Mesendoderm (in vitro differentiated cells): ENCODE measurements at regions not wholly inside any gene's neighbourhood (a gene's known extent, or its start where the extent isn't known, plus 50 kb on each side); places are given as distances from the start of the nearest gene placed in this dataset.

ENCODE experiments used
- DNase-seq: peaks from one replicate; pipeline ENCODE4 v3.0.0; 2013
- H2AK5ac ChIP-seq: 2 replicates; pipeline ENCODE4 v1.6.1; 2013; ENCODE audit warnings: low read length, inconsistent platforms
- H2BK120ac ChIP-seq: 2 replicates; pipeline ENCODE4 v1.6.1; 2013; ENCODE audit warnings: low read depth, mild to moderate bottlenecking, low read length, moderate library complexity, mixed read lengths
- H2BK15ac ChIP-seq: replicated peaks from 2 replicates; pipeline ENCODE4 v1.6.1; 2013; ENCODE audit warnings: low read depth, mild to moderate bottlenecking, moderate library complexity
- H2BK5ac ChIP-seq: 2 replicates; pipeline ENCODE4 v1.6.1; 2013; ENCODE audit warnings: low read length, inconsistent platforms
- H3K18ac ChIP-seq: 2 replicates; pipeline ENCODE4 v1.6.1; 2013; ENCODE audit warnings: mild to moderate bottlenecking, low read length, mixed read lengths
- H3K23ac ChIP-seq: one replicate; pipeline ENCODE4 v1.6.1; 2013; ENCODE audit warnings: low read length
- H3K27ac ChIP-seq: 2 replicates; pipeline ENCODE4 v1.5.1; 2013; ENCODE audit warnings: low read depth, mild to moderate bottlenecking, inconsistent platforms, low read length, moderate library complexity
- H3K27me3 ChIP-seq: 2 replicates; pipeline ENCODE4 v1.6.1; 2013; ENCODE audit warnings: low read length, control low read depth, mild to moderate bottlenecking, inconsistent platforms; ENCODE audit not compliant: insufficient read depth, poor library complexity
- H3K36me3 ChIP-seq: 2 replicates; pipeline ENCODE4 v1.6.1; 2013; ENCODE audit warnings: low read length, inconsistent platforms; ENCODE audit not compliant: control insufficient read depth, insufficient read depth
- H3K4ac ChIP-seq: one replicate; pipeline ENCODE4 v1.6.1; 2013; ENCODE audit warnings: low read depth, mild to moderate bottlenecking, low read length, moderate library complexity
- H3K4me1 ChIP-seq: 2 replicates; pipeline ENCODE4 v1.6.1; 2013; ENCODE audit warnings: low read depth, low read length, inconsistent platforms; ENCODE audit not compliant: control insufficient read depth
- H3K4me2 ChIP-seq: 2 replicates; pipeline ENCODE4 v1.6.1; 2013; ENCODE audit warnings: low read length
- H3K4me3 ChIP-seq: 2 replicates; pipeline ENCODE4 v1.5.1; 2013; ENCODE audit warnings: mild to moderate bottlenecking, low read length
- H3K56ac ChIP-seq: one replicate; pipeline ENCODE4 v1.6.1; 2013; ENCODE audit warnings: low read length
- H3K79me1 ChIP-seq: 2 replicates; pipeline ENCODE4 v1.6.1; 2013; ENCODE audit warnings: low read length, inconsistent platforms
- H3K79me2 ChIP-seq: 2 replicates; pipeline ENCODE4 v1.6.1; 2013; ENCODE audit warnings: mild to moderate bottlenecking, low read length; ENCODE audit not compliant: control insufficient read depth, insufficient read depth
- H3K9ac ChIP-seq: 2 replicates; pipeline ENCODE4 v1.6.1; 2013; ENCODE audit warnings: low read length, inconsistent platforms
- H4K5ac ChIP-seq: one replicate; pipeline ENCODE4 v1.6.1; 2013; ENCODE audit warnings: low read length
- H4K8ac ChIP-seq: one replicate; pipeline ENCODE4 v1.6.1; 2013; ENCODE audit warnings: low read depth, mild to moderate bottlenecking, control low read depth, low read length, moderate library complexity
- WGBS: extraction: QIAGEN DNeasy Blood & Tissue Kit; methylation state at CpG from one replicate; pipeline ENCODE4 v1.1.7; 2013; ENCODE audit warnings: low lambda C conversion rate, missing lambda C conversion rate; ENCODE audit not compliant: insufficient coverage; ENCODE audit errors: extremely low coverage; 5-methylcytosine and 5-hydroxymethylcytosine counted together

DNA sequence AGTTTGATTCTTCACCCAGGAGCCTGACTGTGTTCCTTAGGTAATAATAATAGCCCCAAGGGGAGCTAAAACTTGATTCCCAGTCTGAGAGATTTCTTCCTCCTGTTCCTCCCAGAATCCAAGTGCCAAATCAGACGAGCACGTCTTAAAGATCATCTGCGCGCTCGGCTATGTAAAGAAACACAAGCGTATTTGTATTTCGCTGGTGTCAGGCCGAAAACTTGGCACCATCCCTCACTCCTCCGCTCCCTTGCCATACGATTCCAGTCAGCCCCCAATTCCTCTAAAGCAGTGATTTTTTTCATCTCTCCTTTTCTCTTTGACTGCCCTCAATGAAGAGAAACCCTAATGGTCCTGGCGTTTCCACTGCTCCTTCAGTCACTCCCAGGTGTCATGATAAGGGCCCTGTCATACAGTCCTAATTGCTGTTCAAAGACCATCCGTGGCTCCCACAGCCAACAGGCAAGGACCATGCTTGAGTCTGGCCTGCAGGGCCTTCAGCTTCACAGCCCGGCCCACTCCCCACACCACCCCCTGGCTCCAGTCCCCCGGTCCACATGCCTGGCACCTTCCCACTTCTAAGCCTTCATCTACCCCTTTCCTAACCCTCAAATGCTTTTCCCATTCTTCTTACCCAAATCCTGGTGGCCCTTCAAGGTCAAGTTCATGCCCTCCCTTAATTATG, 130.8 kb upstream of the ID2 start:
- Histone ChIP-seq H3K18ac (no peak overlapping the region), H3K56ac (no peak overlapping the region), H3K23ac (no peak overlapping the region), H3K79me1 (no peaks in the 10 kb centered on the region), H2BK15ac (no peak overlapping the region), H3K4ac (no peak overlapping the region), H2AK5ac (no peak overlapping the region), H4K5ac (no peak overlapping the region), H2BK5ac (no peak overlapping the region), H4K8ac (no peak overlapping the region), H3K27me3 (no peaks in the 10 kb centered on the region), H3K4me3 (no peak overlapping the region), H3K27ac (no peak overlapping the region), H3K79me2 (no peaks in the 10 kb centered on the region), H3K4me2 (no peak overlapping the region), H3K36me3 (no peaks in the 10 kb centered on the region), H3K4me1 (no peaks in the 10 kb centered on the region), H2BK120ac (no peak overlapping the region), H3K9ac (no peak overlapping the region)
- no CpG with 5 or more reads among the region's 14 CpGs for WGBS
- no peak for DNase-seq

DNA sequence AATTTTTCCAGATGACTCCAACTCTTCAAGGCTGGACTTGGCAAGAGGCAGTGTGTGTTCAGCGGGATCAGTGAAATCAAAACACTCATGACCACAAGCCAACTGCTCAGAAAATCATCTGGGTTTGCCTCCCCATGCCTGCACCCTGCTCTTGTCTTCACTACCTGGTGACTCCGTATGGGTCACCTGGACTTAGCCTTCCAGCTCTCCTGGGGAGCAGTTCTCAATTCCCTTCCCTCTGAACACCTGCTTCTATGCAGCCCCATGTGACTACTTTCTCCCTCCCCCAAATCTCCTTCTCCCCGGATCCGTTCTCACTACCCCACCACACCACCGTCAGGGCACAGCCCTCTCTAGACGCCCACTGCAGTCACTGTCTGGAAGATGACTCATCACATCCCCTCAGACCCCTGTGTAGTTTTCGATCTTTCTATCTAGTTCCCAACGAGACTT, 130.2 kb upstream of the ID2 start:
- no peak overlapping the region for H3K27ac ChIP-seq
- no peak overlapping the region for H3K18ac ChIP-seq
- no CpG with 5 or more reads among the region's 8 CpGs for WGBS
- no peak overlapping the region for H2BK5ac ChIP-seq
- no peak overlapping the region for H4K8ac ChIP-seq
- no peaks in the 10 kb centered on the region for H3K79me2 ChIP-seq
- no peak overlapping the region for H2BK120ac ChIP-seq
- no peaks in the 10 kb centered on the region for H3K36me3 ChIP-seq
- H3K79me1 ChIP-seq: no peaks in the 10 kb centered on the region
- no peak overlapping the region for H3K9ac ChIP-seq
- no peak for DNase-seq
- no peak overlapping the region for H3K4ac ChIP-seq
- H4K5ac ChIP-seq: no peak overlapping the region
- no peak overlapping the region for H2BK15ac ChIP-seq
- no peak overlapping the region for H3K56ac ChIP-seq
- H3K4me3 ChIP-seq: no peak overlapping the region
- H3K4me2 ChIP-seq: no peak overlapping the region
- peak overlapping the region; percentile 6 for H2AK5ac ChIP-seq
- no peak overlapping the region for H3K23ac ChIP-seq
- H3K4me1 ChIP-seq: no peaks in the 10 kb centered on the region
- H3K27me3 ChIP-seq: no peaks in the 10 kb centered on the region

DNA sequence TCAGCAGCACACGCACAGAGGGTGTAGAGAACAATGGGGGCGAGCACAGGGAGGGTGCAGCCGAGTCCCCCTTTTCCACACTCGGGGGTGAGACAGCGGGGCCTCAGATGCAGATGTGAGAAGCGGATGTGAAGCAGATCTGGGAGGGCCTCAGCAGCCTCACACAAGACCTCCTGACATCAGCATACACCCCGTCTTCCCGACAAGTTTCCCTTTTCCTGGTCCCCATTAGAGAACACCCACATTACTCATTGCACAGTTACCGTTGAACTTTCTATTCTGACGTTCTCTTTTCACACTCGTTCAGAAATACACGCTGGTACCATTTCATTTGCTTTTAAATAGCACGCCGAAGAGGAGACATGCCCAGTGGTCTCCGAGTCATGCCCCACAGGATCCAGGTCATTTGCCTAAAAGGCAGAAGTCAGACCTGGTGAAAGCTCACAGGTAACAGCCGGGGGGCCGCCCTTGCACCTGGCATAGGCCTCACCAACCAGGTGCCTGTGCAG, 129.5 kb upstream of the ID2 start:
- no peak overlapping the region for H3K9ac ChIP-seq
- WGBS: no CpG with 5 or more reads among the region's 17 CpGs
- H2AK5ac ChIP-seq: no peak overlapping the region
- no peak overlapping the region for H4K5ac ChIP-seq
- DNase-seq: no peak
- H2BK5ac ChIP-seq: no peak overlapping the region
- H2BK15ac ChIP-seq: no peak overlapping the region
- no peaks in the 10 kb centered on the region for H3K36me3 ChIP-seq
- H3K79me2 ChIP-seq: no peaks in the 10 kb centered on the region
- H2BK120ac ChIP-seq: no peak overlapping the region
- H3K4ac ChIP-seq: no peak overlapping the region
- no peak overlapping the region for H3K18ac ChIP-seq
- no peak overlapping the region for H3K27ac ChIP-seq
- no peaks in the 10 kb centered on the region for H3K4me1 ChIP-seq
- no peak overlapping the region for H3K4me3 ChIP-seq
- no peak overlapping the region for H3K56ac ChIP-seq
- H3K4me2 ChIP-seq: no peak overlapping the region
- no peaks in the 10 kb centered on the region for H3K27me3 ChIP-seq
- no peaks in the 10 kb centered on the region for H3K79me1 ChIP-seq
- no peak overlapping the region for H4K8ac ChIP-seq
- no peak overlapping the region for H3K23ac ChIP-seq

DNA sequence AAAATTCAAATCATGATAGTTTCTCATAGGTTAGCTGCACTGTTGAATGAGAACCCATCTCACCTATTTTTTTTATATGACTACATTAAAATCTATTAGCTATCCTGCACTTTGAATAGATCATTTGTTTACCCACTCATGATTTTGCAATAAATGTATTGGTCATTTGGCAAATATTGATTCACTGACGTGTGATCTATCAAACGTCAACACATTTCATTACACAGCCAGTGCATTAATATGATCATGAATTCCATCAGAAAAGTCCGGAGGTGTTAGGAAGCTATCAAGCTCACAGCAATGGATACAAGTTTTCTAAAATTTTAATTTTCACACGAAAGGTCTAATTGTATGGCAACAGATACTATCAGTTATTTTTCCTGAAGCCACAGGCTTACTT, 128.2 kb upstream of the ID2 start:
- Histone ChIP-seq H2BK15ac (no peak overlapping the region), H3K79me1 (no peaks in the 10 kb centered on the region), H3K18ac (no peak overlapping the region), H3K79me2 (no peaks in the 10 kb centered on the region), H3K4ac (no peak overlapping the region), H3K4me3 (no peak overlapping the region), H4K8ac (no peak overlapping the region), H3K4me2 (no peak overlapping the region), H3K27me3 (no peaks in the 10 kb centered on the region), H3K36me3 (no peaks in the 10 kb centered on the region), H2AK5ac (no peak overlapping the region), H3K9ac (no peak overlapping the region), H3K4me1 (no peaks in the 10 kb centered on the region), H2BK120ac (no peak overlapping the region), H3K23ac (no peak overlapping the region), H4K5ac (no peak overlapping the region), H2BK5ac (no peak overlapping the region), H3K27ac (no peak overlapping the region), H3K56ac (no peak overlapping the region)
- WGBS: no CpG with 5 or more reads among the region's 4 CpGs
- no peak for DNase-seq

GRCh38 chr2:8554296-8554806, 127.5 kb upstream of the ID2 start:
- no CpG with 5 or more reads among the region's 9 CpGs for WGBS
- H4K5ac ChIP-seq: no peak overlapping the region

DNA sequence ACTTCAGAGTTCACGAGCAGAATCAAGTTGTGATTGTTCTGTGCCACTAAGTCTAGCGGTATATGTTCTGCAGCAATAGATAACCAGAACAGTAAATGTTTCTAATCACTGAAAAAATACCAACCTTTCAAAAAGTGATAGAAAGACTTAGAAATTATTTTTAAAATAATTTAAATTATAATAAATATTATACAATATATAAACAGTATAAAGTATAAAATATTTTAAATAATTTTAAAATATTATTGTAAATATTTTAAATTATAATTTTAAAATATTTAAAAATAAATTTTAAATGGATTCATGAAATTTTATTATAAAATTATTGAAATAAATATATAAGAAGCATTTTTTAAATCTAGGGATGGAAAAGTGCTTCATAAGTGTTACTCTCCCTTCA, 126.3 kb upstream of the ID2 start:
- no CpG with 5 or more reads among the region's 2 CpGs for whole genome bisulfite sequencing

More at GRCh38 chr2:8554296-8554806, 127.5 kb upstream of the ID2 start:
- no peak overlapping the region for H2BK5ac ChIP-seq
- no peaks in the 10 kb centered on the region for H3K36me3 ChIP-seq
- H2BK15ac ChIP-seq: no peak overlapping the region
- H3K27me3 ChIP-seq: no peaks in the 10 kb centered on the region
- no peak overlapping the region for H3K4ac ChIP-seq
- no peak overlapping the region for H3K27ac ChIP-seq
- no peaks in the 10 kb centered on the region for H3K79me2 ChIP-seq
- H3K4me1 ChIP-seq: no peaks in the 10 kb centered on the region
- no peak overlapping the region for H3K56ac ChIP-seq
- H3K4me3 ChIP-seq: no peak overlapping the region
- no peak for DNase-seq
- H2BK120ac ChIP-seq: no peak overlapping the region
- H4K8ac ChIP-seq: no peak overlapping the region
- no peaks in the 10 kb centered on the region for H3K79me1 ChIP-seq
- no peak overlapping the region for H3K18ac ChIP-seq
- no peak overlapping the region for H3K23ac ChIP-seq
- no peak overlapping the region for H2AK5ac ChIP-seq
- H3K4me2 ChIP-seq: no peak overlapping the region
- no peak overlapping the region for H3K9ac ChIP-seq

More for the DNA sequence above, 126.3 kb upstream of the ID2 start:
- no peak for DNase-seq
- no peaks in the 10 kb centered on the region for H3K4me1 ChIP-seq
- no peaks in the 10 kb centered on the region for H3K36me3 ChIP-seq
- H2BK15ac ChIP-seq: no peak overlapping the region
- no peak overlapping the region for H3K4me3 ChIP-seq
- H2AK5ac ChIP-seq: no peak overlapping the region
- no peak overlapping the region for H3K4me2 ChIP-seq
- H3K4ac ChIP-seq: no peak overlapping the region
- no peaks in the 10 kb centered on the region for H3K79me2 ChIP-seq
- H2BK120ac ChIP-seq: no peak overlapping the region
- no peak overlapping the region for H4K8ac ChIP-seq
- H3K79me1 ChIP-seq: no peaks in the 10 kb centered on the region
- no peak overlapping the region for H3K23ac ChIP-seq
- H4K5ac ChIP-seq: no peak overlapping the region
- no peak overlapping the region for H3K27ac ChIP-seq
- H2BK5ac ChIP-seq: no peak overlapping the region
- no peak overlapping the region for H3K56ac ChIP-seq
- H3K18ac ChIP-seq: no peak overlapping the region
- no peaks in the 10 kb centered on the region for H3K27me3 ChIP-seq
- no peak overlapping the region for H3K9ac ChIP-seq
